ENCODE measurements at regions not wholly inside any gene's neighbourhood (a gene's known extent, or its start where the extent isn't known, plus 50 kb on each side); places are given as distances from the start of the nearest gene placed in this dataset.
"Not testable (repeated sequence)": the region's sequence is repeated elsewhere in the genome, so short reads cannot be mapped to it uniquely, and the experiment has no call there.

GRCh38 chr22:25433381-25433970 lies 131.0 kb upstream of the GRK3 start:
- H3K4me1 Mint-ChIP-seq, H3K27me3 Mint-ChIP-seq, H3K27ac Mint-ChIP-seq, H3K9me3 Mint-ChIP-seq, H3K4me3 Mint-ChIP-seq, H3K36me3 Mint-ChIP-seq: not testable (repeated sequence)

GRCh38 chr22:25437414-25438160 lies 126.9 kb upstream of the GRK3 start:
- Mint-ChIP-seq H3K27me3 (peaks cover 4% of the 10 kb centered on the region), H3K4me1 (no peaks in the 10 kb centered on the region), H3K27ac (no peak overlapping the region), H3K9me3 (no peaks in the 10 kb centered on the region), H3K36me3 (no peaks in the 10 kb centered on the region), H3K4me3 (no peak overlapping the region)

GRCh38 chr22:25447067-25447685 lies 117.3 kb upstream of the GRK3 start:
- no peaks in the 10 kb centered on the region for H3K27me3 Mint-ChIP-seq
- peaks cover 3% of the 10 kb centered on the region for H3K36me3 Mint-ChIP-seq
- H3K4me1 Mint-ChIP-seq = peaks cover 29% of the 10 kb centered on the region
- no peak overlapping the region for H3K27ac Mint-ChIP-seq
- peak overlapping the region; percentile 97 for H3K4me3 Mint-ChIP-seq
- H3K9me3 Mint-ChIP-seq = no peaks in the 10 kb centered on the region

- H3K4me1 Mint-ChIP-seq = peaks cover 36% of the 10 kb centered on the region
- no peaks in the 10 kb centered on the region for H3K27me3 Mint-ChIP-seq
- no peaks in the 10 kb centered on the region for H3K9me3 Mint-ChIP-seq
- peak overlapping the region; percentile 97 for H3K4me3 Mint-ChIP-seq
- H3K27ac Mint-ChIP-seq = peak overlapping the region; percentile 95
- peaks cover 3% of the 10 kb centered on the region for H3K36me3 Mint-ChIP-seq
Observed at GRCh38 chr22:25447686-25448434, 116.6 kb upstream of the GRK3 start.

GRCh38 chr22:25448435-25449051 lies 115.9 kb upstream of the GRK3 start:
- peak overlapping the region; percentile 95 for H3K27ac Mint-ChIP-seq
- peak overlapping the region; percentile 97 for H3K4me3 Mint-ChIP-seq
- H3K4me1 Mint-ChIP-seq = peaks cover 40% of the 10 kb centered on the region
- no peaks in the 10 kb centered on the region for H3K9me3 Mint-ChIP-seq
- no peaks in the 10 kb centered on the region for H3K27me3 Mint-ChIP-seq
- H3K36me3 Mint-ChIP-seq = peaks cover 3% of the 10 kb centered on the region

- Mint-ChIP-seq H3K36me3 (peaks cover 3% of the 10 kb centered on the region), H3K4me1 (peaks cover 53% of the 10 kb centered on the region), H3K27ac (no peak overlapping the region), H3K9me3 (no peaks in the 10 kb centered on the region), H3K4me3 (peak overlapping the region; percentile 97), H3K27me3 (no peaks in the 10 kb centered on the region)
Observed at GRCh38 chr22:25449781-25450317, 114.6 kb upstream of the GRK3 start.

- Mint-ChIP-seq H3K27me3 (no peaks in the 10 kb centered on the region), H3K27ac (peak overlapping the region; percentile 2), H3K4me3 (peak overlapping the region; percentile 12), H3K36me3 (peaks cover 3% of the 10 kb centered on the region), H3K9me3 (no peaks in the 10 kb centered on the region), H3K4me1 (peaks cover 56% of the 10 kb centered on the region)
Observed at GRCh38 chr22:25451480-25452114, 112.9 kb upstream of the GRK3 start.

- peak overlapping the region; percentile 12 for H3K4me3 Mint-ChIP-seq
- peaks cover 3% of the 10 kb centered on the region for H3K36me3 Mint-ChIP-seq
- H3K27me3 Mint-ChIP-seq = no peaks in the 10 kb centered on the region
- peak overlapping the region; percentile 5 for H3K27ac Mint-ChIP-seq
- no peaks in the 10 kb centered on the region for H3K9me3 Mint-ChIP-seq
- H3K4me1 Mint-ChIP-seq = peaks cover 59% of the 10 kb centered on the region
Observed at GRCh38 chr22:25452116-25452700, 112.3 kb upstream of the GRK3 start.

- Mint-ChIP-seq H3K4me1 (peaks cover 59% of the 10 kb centered on the region), H3K4me3 (no peak overlapping the region), H3K36me3 (peaks cover 3% of the 10 kb centered on the region), H3K27me3 (no peaks in the 10 kb centered on the region), H3K9me3 (no peaks in the 10 kb centered on the region), H3K27ac (no peak overlapping the region)
Observed at GRCh38 chr22:25453058-25453457, 111.4 kb upstream of the GRK3 start.

- H3K4me1 Mint-ChIP-seq = peaks cover 59% of the 10 kb centered on the region
- no peaks in the 10 kb centered on the region for H3K27me3 Mint-ChIP-seq
- peaks cover 3% of the 10 kb centered on the region for H3K36me3 Mint-ChIP-seq
- no peak overlapping the region for H3K27ac Mint-ChIP-seq
- H3K4me3 Mint-ChIP-seq = no peak overlapping the region
- no peaks in the 10 kb centered on the region for H3K9me3 Mint-ChIP-seq
Observed at GRCh38 chr22:25453557-25453956, 110.9 kb upstream of the GRK3 start.

- Mint-ChIP-seq H3K27ac (peak overlapping the region; percentile 70), H3K36me3 (peaks cover 11% of the 10 kb centered on the region), H3K4me1 (peaks cover 37% of the 10 kb centered on the region)
- H3K4me3 Mint-ChIP-seq, H3K27me3 Mint-ChIP-seq, H3K9me3 Mint-ChIP-seq: not testable (repeated sequence)
Observed at GRCh38 chr22:25456300-25457043, 108.0 kb upstream of the GRK3 start.

GRCh38 chr22:25458631-25459030 lies 105.8 kb upstream of the GRK3 start:
- not testable (repeated sequence) for H3K27me3 Mint-ChIP-seq, H3K9me3 Mint-ChIP-seq, H3K4me3 Mint-ChIP-seq
- H3K27ac Mint-ChIP-seq = peak overlapping the region; percentile 12
- H3K36me3 Mint-ChIP-seq = peaks cover 11% of the 10 kb centered on the region
- H3K4me1 Mint-ChIP-seq = peaks cover 22% of the 10 kb centered on the region

GRCh38 chr22:25460682-25461081 lies 103.8 kb upstream of the GRK3 start:
- H3K9me3 Mint-ChIP-seq, H3K4me1 Mint-ChIP-seq, H3K27me3 Mint-ChIP-seq, H3K4me3 Mint-ChIP-seq, H3K27ac Mint-ChIP-seq: not testable (repeated sequence)
- H3K36me3 Mint-ChIP-seq = peaks cover 11% of the 10 kb centered on the region

- H3K27me3 Mint-ChIP-seq = no peaks in the 10 kb centered on the region
- H3K36me3 Mint-ChIP-seq = peaks cover 13% of the 10 kb centered on the region
- peaks cover 9% of the 10 kb centered on the region for H3K4me1 Mint-ChIP-seq
- H3K27ac Mint-ChIP-seq = peak overlapping the region; percentile 17
- H3K4me3 Mint-ChIP-seq = no peak overlapping the region
- no peaks in the 10 kb centered on the region for H3K9me3 Mint-ChIP-seq
Observed at GRCh38 chr22:25461301-25461700, 103.2 kb upstream of the GRK3 start.
